SK-N-MC (cell line): ENCODE measurements at regions not wholly inside any gene's neighbourhood (a gene's known extent, or its start where the extent isn't known, plus 50 kb on each side); places are given as distances from the start of the nearest gene placed in this dataset.

ENCODE experiments used
- DNase-seq: peaks from one replicate; pipeline ENCODE4 v3.0.0-alpha.2; 2011; ENCODE audit warnings: low read depth, low spot score
- H3K27ac ChIP-seq: fragments of 200-600 bp; sonication (generic); 2 replicates; pipeline ENCODE4 v1.5.1; 2016; ENCODE audit warnings: mixed run types
- H3K36me3 ChIP-seq: fragments of 200-600 bp; sonication (generic); 2 replicates; pipeline ENCODE4 v1.6.1; 2017; ENCODE audit warnings: antibody characterized with exemption, low read length, mixed read lengths; ENCODE audit not compliant: insufficient read depth
- H3K4me3 ChIP-seq: fragments of 200-600 bp; sonication (generic); 2 replicates; pipeline ENCODE4 v1.5.1; 2016
- H3K9ac ChIP-seq: fragments of 200-600 bp; sonication (generic); 2 replicates; pipeline ENCODE4 v1.8.0; 2017; ENCODE audit warnings: mixed run types, mixed read lengths; ENCODE audit not compliant: insufficient read length
- H3K9me3 ChIP-seq: fragments of 200-600 bp; sonication (generic); 2 replicates; pipeline ENCODE4 v1.6.1; 2017; ENCODE audit warnings: low read depth, mild to moderate bottlenecking, antibody characterized with exemption, low read length, moderate library complexity, mixed read lengths
- EZH2 ChIP-seq: fragments of 200-600 bp; sonication (generic); IDR thresholded peaks from one replicate; pipeline ENCODE4 v1.6.1; 2017; ENCODE audit warnings: antibody characterized with exemption
- FOXP2 ChIP-seq: optimal IDR thresholded peaks from 2 replicates; pipeline ENCODE3; 2011; ENCODE audit warnings: mild to moderate bottlenecking, moderate library complexity; ENCODE audit not compliant: insufficient read depth; ENCODE audit errors: extremely low read length, control extremely low read depth
- POLR2AphosphoS5 ChIP-seq: IDR thresholded peaks from 2 replicates; pipeline ENCODE4 v1.6.1; 2012; ENCODE audit warnings: mild to moderate bottlenecking, low read depth, low read length, borderline replicate concordance

GRCh38 chr3:115246461-115247020 lies 99.5 kb upstream of the ZBTB20 start:
- TF ChIP-seq FOXP2 (no peak), EZH2 (no peak), POLR2AphosphoS5 (no peak)

GRCh38 chr3:115248274-115248673 lies 101.2 kb upstream of the ZBTB20 start:
- no peaks in the 10 kb centered on the region for H3K9me3 ChIP-seq
- no peak overlapping the region for H3K27ac ChIP-seq
- no peaks in the 10 kb centered on the region for H3K36me3 ChIP-seq
- no peak overlapping the region for H3K9ac ChIP-seq
- no peak overlapping the region for H3K4me3 ChIP-seq
- TF ChIP-seq FOXP2 (no peak), EZH2 (no peak), POLR2AphosphoS5 (no peak)
- DNase-seq: no peak

More at GRCh38 chr3:115246461-115247020, 99.5 kb upstream of the ZBTB20 start:
- no peak for DNase-seq
- Histone ChIP-seq H3K36me3 (no peaks in the 10 kb centered on the region), H3K4me3 (no peak overlapping the region), H3K27ac (no peak overlapping the region), H3K9me3 (no peaks in the 10 kb centered on the region), H3K9ac (no peak overlapping the region)

- Histone ChIP-seq H3K27ac (no peak overlapping the region), H3K4me3 (no peak overlapping the region), H3K36me3 (no peaks in the 10 kb centered on the region), H3K9me3 (no peaks in the 10 kb centered on the region), H3K9ac (no peak overlapping the region)
- DNase-seq: no peak
- TF ChIP-seq POLR2AphosphoS5 (no peak), EZH2 (no peak), FOXP2 (no peak)
These were observed 104.4 kb upstream of the ZBTB20 start for GRCh38 chr3:115251509-115251908.

- no peaks in the 10 kb centered on the region for H3K9me3 ChIP-seq
- DNase-seq: no peak
- no peaks in the 10 kb centered on the region for H3K36me3 ChIP-seq
- no peak overlapping the region for H3K9ac ChIP-seq
- TF ChIP-seq POLR2AphosphoS5: no peak
- TF ChIP-seq EZH2: no peak
- TF ChIP-seq FOXP2: no peak
- no peak overlapping the region for H3K4me3 ChIP-seq
- H3K27ac ChIP-seq: no peak overlapping the region
These were observed 105.6 kb upstream of the ZBTB20 start for GRCh38 chr3:115252679-115253078.

- no peak for DNase-seq
- Histone ChIP-seq H3K9me3 (no peaks in the 10 kb centered on the region), H3K27ac (no peak overlapping the region), H3K4me3 (no peak overlapping the region), H3K9ac (no peak overlapping the region), H3K36me3 (no peaks in the 10 kb centered on the region)
- TF ChIP-seq EZH2 (no peak), FOXP2 (no peak), POLR2AphosphoS5 (no peak)
These were observed 107.6 kb upstream of the ZBTB20 start for GRCh38 chr3:115254492-115255196.

- no peak overlapping the region for H3K9ac ChIP-seq
- H3K4me3 ChIP-seq: no peak overlapping the region
- H3K27ac ChIP-seq: no peak overlapping the region
- DNase-seq: no peak
- TF ChIP-seq FOXP2 (no peak), POLR2AphosphoS5 (no peak), EZH2 (no peak)
- no peaks in the 10 kb centered on the region for H3K9me3 ChIP-seq
- no peaks in the 10 kb centered on the region for H3K36me3 ChIP-seq
These were observed 108.1 kb upstream of the ZBTB20 start for GRCh38 chr3:115255197-115255585.

- TF ChIP-seq EZH2 (no peak), FOXP2 (no peak), POLR2AphosphoS5 (no peak)
- DNase-seq: no peak
- no peaks in the 10 kb centered on the region for H3K9me3 ChIP-seq
- H3K36me3 ChIP-seq: no peaks in the 10 kb centered on the region
- no peak overlapping the region for H3K4me3 ChIP-seq
- no peak overlapping the region for H3K27ac ChIP-seq
- no peak overlapping the region for H3K9ac ChIP-seq
These were observed 123.8 kb upstream of the ZBTB20 start for GRCh38 chr3:115270849-115271248.

GRCh38 chr3:115272036-115272824 lies 125.1 kb upstream of the ZBTB20 start:
- H3K4me3 ChIP-seq: no peak overlapping the region
- H3K9me3 ChIP-seq: no peaks in the 10 kb centered on the region
- peak; percentile 28 for DNase-seq
- no peaks in the 10 kb centered on the region for H3K36me3 ChIP-seq
- no peak overlapping the region for H3K9ac ChIP-seq
- TF ChIP-seq FOXP2 (no peak), POLR2AphosphoS5 (no peak), EZH2 (no peak)
- no peak overlapping the region for H3K27ac ChIP-seq
